Inflammatory macrophage treated with lipopolysaccharide for 4 hours (primary cell): ENCODE measurements at regions not wholly inside any gene's neighbourhood (a gene's known extent, or its start where the extent isn't known, plus 50 kb on each side); places are given as distances from the start of the nearest gene placed in this dataset.
A peak's percentile ranks its signal among the peaks of the same experiment; 100 is the strongest.

Source experiments
- DNase-seq: peaks from one replicate; pipeline ENCODE4 v3.0.0-alpha.2; 2020

GRCh38 chr2:126831234-126832005 is 67.3 kb upstream of the TEX51 start:
- DNase-seq = peak; percentile 27

- DNase-seq = no peak
These were observed 66.7 kb upstream of the TEX51 start for GRCh38 chr2:126832014-126832413.

GRCh38 chr2:126832757-126833156 is 65.9 kb upstream of the TEX51 start:
- DNase-seq = no peak

GRCh38 chr2:126834006-126834659 is 64.6 kb upstream of the TEX51 start:
- DNase-seq = no peak

- no peak for DNase-seq
These were observed 63.4 kb upstream of the TEX51 start for GRCh38 chr2:126835261-126835660.

- DNase-seq = no peak
These were observed 62.9 kb upstream of the TEX51 start for GRCh38 chr2:126835831-126836230.

GRCh38 chr2:126836761-126837679 is 61.7 kb upstream of the TEX51 start:
- no peak for DNase-seq

GRCh38 chr2:126837966-126838715 is 60.5 kb upstream of the TEX51 start:
- DNase-seq = no peak

- DNase-seq = no peak
These were observed 60.0 kb upstream of the TEX51 start for GRCh38 chr2:126838716-126838985.

GRCh38 chr2:126839796-126840195 is 58.9 kb upstream of the TEX51 start:
- peak; percentile 35 for DNase-seq

- DNase-seq = no peak
These were observed 55.6 kb upstream of the TEX51 start for GRCh38 chr2:126843081-126843480.

- DNase-seq = peak; percentile 72
These were observed 52.4 kb upstream of the TEX51 start for GRCh38 chr2:126846241-126846640.
